Upper lobe of right lung (tissue), 1 donor: ENCODE measurements at regions not wholly inside any gene's neighbourhood (a gene's known extent, or its start where the extent isn't known, plus 50 kb on each side); places are given as distances from the start of the nearest gene placed in this dataset.

Experiments used
- ATAC-seq: fragments of 200-7000 bp; cut with Tn5 transposase; one replicate; pipeline ENCODE4 v1.9.1; 2020; ENCODE audit warnings: mild to moderate bottlenecking, moderate library complexity
- DNase-seq: peaks from one replicate; pipeline ENCODE4 v3.0.0-alpha.2; 2020
- H3K27ac ChIP-seq: fragments of 200-600 bp; one replicate; pipeline ENCODE4 v1.8.0; 2022
- H3K27me3 ChIP-seq: fragments of 200-600 bp; one replicate; pipeline ENCODE4 v1.8.0; 2022; ENCODE audit warnings: mild to moderate bottlenecking
- H3K36me3 ChIP-seq: fragments of 200-600 bp; one replicate; pipeline ENCODE4 v1.8.0; 2022
- H3K4me1 ChIP-seq: fragments of 200-600 bp; one replicate; pipeline ENCODE4 v1.8.0; 2022
- H3K4me3 ChIP-seq: fragments of 200-600 bp; one replicate; pipeline ENCODE4 v1.8.0; 2022; ENCODE audit warnings: mild to moderate bottlenecking
- H3K9me3 ChIP-seq: fragments of 200-600 bp; one replicate; pipeline ENCODE4 v1.8.0; 2022
- intact Hi-C: fragments of 100-400 bp; cut with DNase I; formaldehyde crosslinking; loops from one replicate; pipeline ENCODE4 v1.11.0; 2022
- TF ChIP-seq, protein P1 (sequence below): fragments of 200-600 bp; IDR thresholded peaks from one replicate; pipeline ENCODE4 v1.8.0; 2022; ENCODE audit warnings: antibody characterized with exemption
- donor health status: DM: no; HTN: yes; CAD: no; lungs with severe emphysema.

DNA sequence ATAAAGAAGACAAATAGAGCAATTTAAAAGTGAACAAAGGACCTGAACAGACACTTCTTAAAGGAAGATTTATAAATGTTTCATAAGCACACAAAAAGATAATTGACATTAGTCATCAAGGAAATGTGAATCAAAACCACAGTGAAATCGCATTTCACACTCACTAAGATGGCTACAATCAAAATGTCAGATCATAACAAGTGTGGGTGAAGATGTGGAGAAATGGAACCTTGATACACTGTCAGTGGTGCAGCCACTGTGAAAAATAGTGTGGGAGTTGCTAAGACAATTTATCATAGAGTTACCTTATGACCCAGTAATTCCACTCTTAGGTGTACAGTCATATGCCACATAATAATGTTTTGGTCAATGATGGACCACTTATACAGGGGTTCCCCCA, 54.5 kb upstream of the HTR4 start:
- H3K4me3 ChIP-seq, result no peak overlapping the region
- DNase-seq (no peak), ATAC-seq (no peak)
- TF ChIP-seq, protein P1, sequence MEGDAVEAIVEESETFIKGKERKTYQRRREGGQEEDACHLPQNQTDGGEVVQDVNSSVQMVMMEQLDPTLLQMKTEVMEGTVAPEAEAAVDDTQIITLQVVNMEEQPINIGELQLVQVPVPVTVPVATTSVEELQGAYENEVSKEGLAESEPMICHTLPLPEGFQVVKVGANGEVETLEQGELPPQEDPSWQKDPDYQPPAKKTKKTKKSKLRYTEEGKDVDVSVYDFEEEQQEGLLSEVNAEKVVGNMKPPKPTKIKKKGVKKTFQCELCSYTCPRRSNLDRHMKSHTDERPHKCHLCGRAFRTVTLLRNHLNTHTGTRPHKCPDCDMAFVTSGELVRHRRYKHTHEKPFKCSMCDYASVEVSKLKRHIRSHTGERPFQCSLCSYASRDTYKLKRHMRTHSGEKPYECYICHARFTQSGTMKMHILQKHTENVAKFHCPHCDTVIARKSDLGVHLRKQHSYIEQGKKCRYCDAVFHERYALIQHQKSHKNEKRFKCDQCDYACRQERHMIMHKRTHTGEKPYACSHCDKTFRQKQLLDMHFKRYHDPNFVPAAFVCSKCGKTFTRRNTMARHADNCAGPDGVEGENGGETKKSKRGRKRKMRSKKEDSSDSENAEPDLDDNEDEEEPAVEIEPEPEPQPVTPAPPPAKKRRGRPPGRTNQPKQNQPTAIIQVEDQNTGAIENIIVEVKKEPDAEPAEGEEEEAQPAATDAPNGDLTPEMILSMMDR, result no peak
- no peaks in the 10 kb centered on the region for H3K27me3 ChIP-seq
- no peaks in the 10 kb centered on the region for H3K9me3 ChIP-seq
- H3K4me1 ChIP-seq, result no peaks in the 10 kb centered on the region
- intact Hi-C loops, result no loop called here
- no peak overlapping the region for H3K27ac ChIP-seq
- H3K36me3 ChIP-seq, result no peaks in the 10 kb centered on the region

DNA sequence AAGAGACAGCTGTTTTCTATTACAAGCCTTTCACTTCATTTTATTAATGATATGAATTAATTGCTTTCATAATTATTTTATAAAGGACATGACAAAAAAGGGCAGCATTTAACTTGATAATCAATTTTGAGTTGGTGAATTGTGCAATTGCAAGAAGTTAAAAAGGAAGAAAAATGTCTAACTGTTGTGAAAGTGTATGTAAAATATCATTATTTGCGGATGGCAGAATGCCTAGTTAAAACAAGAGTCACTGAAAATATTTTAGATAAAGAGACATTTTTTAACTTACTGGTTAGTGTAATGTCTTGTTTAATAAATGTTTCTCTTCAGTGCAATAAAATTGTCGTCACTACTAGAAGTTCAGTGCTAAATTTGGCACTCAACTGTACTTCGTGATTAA, 57.6 kb upstream of the HTR4 start:
- TF ChIP-seq, protein P1, result no peak
- no peak for DNase-seq
- H3K27me3 ChIP-seq, result no peaks in the 10 kb centered on the region
- H3K4me1 ChIP-seq, result no peaks in the 10 kb centered on the region
- ATAC-seq, result no peak
- no peak overlapping the region for H3K27ac ChIP-seq
- H3K36me3 ChIP-seq, result no peaks in the 10 kb centered on the region
- no peaks in the 10 kb centered on the region for H3K9me3 ChIP-seq
- intact Hi-C loops, result no loop called here
- H3K4me3 ChIP-seq, result no peak overlapping the region

DNA sequence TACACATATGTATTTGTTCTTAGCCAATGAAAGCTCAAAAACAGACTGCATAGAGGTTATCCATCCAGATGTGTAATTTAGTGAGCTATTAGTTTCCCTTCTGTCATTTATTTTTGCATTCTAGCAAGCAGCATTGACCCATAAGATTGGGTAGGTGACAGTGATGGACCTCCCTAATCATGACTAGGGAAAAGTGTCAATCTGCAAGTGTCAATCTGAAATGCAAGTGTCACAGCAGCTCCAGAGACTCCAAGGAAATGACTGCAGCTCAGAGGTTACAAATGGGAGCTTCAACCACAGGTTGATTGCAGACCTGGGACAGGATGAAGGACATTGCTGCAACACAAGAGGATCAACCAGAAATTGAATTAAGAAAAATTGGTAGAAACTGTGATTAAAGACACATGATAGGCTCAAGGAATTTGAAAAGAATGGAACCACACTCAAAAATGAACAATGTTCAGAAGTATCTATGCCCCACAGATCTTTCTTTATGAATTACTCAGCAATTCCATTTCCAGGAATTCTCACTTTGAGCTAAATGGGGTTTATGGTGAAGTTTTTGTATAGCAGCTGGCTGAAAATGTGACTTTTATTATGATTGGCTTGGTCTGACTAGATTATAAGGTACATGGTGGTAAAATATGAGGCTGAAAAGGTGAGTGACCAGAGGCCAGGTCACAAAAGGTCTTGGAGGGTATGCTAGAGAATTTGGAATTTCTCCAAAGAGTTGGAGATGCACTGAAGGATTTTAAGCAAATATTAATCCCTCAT, 59.6 kb upstream of the HTR4 start:
- Histone ChIP-seq H3K4me3 (no peak overlapping the region), H3K4me1 (no peaks in the 10 kb centered on the region), H3K36me3 (no peaks in the 10 kb centered on the region), H3K9me3 (no peaks in the 10 kb centered on the region), H3K27me3 (no peaks in the 10 kb centered on the region), H3K27ac (no peak overlapping the region)
- intact Hi-C loops, result no loop called here
- TF ChIP-seq, protein P1, result no peak
- ATAC-seq, result no peak
- no peak for DNase-seq

DNA sequence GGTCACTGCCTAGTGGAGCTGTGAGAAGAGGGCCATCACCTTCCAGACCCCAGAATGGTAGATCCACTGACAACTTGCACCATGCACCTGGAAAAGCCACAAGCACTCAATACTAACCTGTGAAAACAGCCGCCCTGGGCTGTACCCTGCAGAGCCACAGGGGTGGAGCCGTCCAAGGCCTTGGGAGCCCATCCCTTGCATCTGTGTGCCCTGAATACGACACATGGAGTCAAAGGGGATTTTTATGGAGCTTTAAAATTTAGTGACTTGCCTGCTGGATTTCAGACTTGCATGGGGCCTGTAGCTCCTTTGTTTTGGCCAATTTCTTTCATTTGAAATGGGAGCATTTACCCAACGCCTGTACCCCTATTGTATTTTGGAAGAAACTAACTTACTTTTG, 62.4 kb upstream of the HTR4 start:
- ATAC-seq (no peak), DNase-seq (no peak)
- Histone ChIP-seq H3K4me3 (no peak overlapping the region), H3K36me3 (no peaks in the 10 kb centered on the region), H3K4me1 (no peaks in the 10 kb centered on the region), H3K27me3 (peaks cover 6% of the 10 kb centered on the region), H3K27ac (no peak overlapping the region), H3K9me3 (no peaks in the 10 kb centered on the region)
- intact Hi-C loops, result no loop called here
- TF ChIP-seq, protein P1, result no peak

DNA sequence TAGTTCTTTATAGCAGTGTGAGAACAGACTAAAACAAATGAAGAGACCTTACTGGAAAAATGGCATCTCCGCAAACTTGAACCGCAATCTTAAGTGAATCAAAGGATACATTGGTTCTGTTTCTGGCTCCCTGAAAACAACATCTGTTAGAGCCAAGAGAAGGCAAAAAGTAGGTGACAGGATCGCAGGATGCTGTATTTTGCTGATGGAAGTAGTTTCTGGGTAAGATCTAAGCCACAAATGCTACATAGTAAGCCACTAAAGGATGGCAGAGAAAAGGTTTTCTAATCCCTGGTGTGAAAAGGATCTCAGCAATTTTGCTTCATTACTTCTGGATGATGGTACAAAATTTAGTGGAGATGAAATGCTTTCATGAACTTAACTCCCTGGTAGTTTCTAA, 63.3 kb upstream of the HTR4 start:
- TF ChIP-seq, protein P1, result no peak
- H3K27me3 ChIP-seq, result peaks cover 7% of the 10 kb centered on the region
- no peak overlapping the region for H3K4me3 ChIP-seq

DNA sequence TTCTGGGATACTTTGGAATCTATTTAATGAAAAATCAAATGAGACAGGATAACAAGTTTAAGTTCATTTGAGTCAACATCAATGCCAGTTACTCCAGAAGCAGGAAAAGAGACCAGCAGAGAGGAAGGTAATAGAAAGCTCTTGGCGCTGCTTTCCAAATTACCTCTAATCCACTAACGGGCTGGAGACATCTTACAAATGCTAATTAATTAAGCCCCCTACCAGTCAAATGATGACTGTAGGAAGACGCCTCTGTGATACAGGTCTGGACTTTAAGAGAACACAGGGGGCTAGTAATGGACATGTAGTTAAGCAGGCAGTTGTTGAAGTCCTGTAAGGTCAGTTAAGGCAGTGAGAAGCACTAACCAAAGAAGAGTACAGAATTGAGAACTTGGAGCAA, 65.3 kb upstream of the HTR4 start:
- Histone ChIP-seq H3K27ac (no peak overlapping the region), H3K4me1 (no peaks in the 10 kb centered on the region), H3K9me3 (no peaks in the 10 kb centered on the region), H3K4me3 (no peak overlapping the region), H3K27me3 (peaks cover 7% of the 10 kb centered on the region), H3K36me3 (no peaks in the 10 kb centered on the region)
- intact Hi-C loops, result no loop called here
- ATAC-seq (no peak), DNase-seq (no peak)
- TF ChIP-seq, protein P1, result no peak

More for the DNA sequence above, 63.3 kb upstream of the HTR4 start:
- Histone ChIP-seq H3K4me1 (no peaks in the 10 kb centered on the region), H3K9me3 (no peaks in the 10 kb centered on the region), H3K27ac (no peak overlapping the region), H3K36me3 (no peaks in the 10 kb centered on the region)
- DNase-seq, result no peak
- ATAC-seq, result no peak
- intact Hi-C loops, result no loop called here
